ENCODE measurements at regions not wholly inside any gene's neighbourhood (a gene's known extent, or its start where the extent isn't known, plus 50 kb on each side); places are given as distances from the start of the nearest gene placed in this dataset.

DNA sequence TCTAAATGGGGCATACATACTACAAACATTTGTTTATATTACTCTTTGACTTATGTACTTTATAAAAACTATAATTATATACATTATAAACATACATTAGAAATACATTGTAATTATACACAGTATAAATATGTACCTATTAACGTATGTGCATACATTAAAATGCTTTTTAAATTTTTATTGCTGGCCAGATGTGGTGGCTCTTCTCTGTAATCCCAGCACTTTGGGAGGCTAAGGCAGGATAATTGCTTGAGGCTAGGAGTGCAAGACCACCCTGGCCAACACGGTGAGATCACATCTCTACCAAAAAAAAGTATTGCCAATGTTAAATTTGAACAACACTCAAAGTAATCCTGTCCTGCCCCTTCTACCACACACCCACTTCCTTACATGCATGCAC lies 1037.0 kb downstream of the GRM8 start:
- H3K27ac ChIP-seq (replicated peaks), result no peak overlapping the region
- intact Hi-C loops (cut with micrococcal nuclease), result no loop called here

GRCh38 chr7:126213876-126214275 lies 1038.9 kb downstream of the GRM8 start:
- H3K4me1 ChIP-seq, result no peaks in the 10 kb centered on the region
- DNase-seq, result no peak
- no peak overlapping the region for H3K27ac ChIP-seq (replicated peaks)
- H3K36me3 ChIP-seq, result no peaks in the 10 kb centered on the region
- no peaks in the 10 kb centered on the region for H3K27me3 ChIP-seq (ENCODE audit: low read depth)
- TF ChIP-seq CTCF (IDR thresholded peaks at IDR 0.05; ENCODE audit: borderline replicate concordance), result no peak
- no peaks in the 10 kb centered on the region for H3K9me3 ChIP-seq (replicated peaks)
- no peak overlapping the region for H3K4me3 ChIP-seq
- intact Hi-C loops (cut with micrococcal nuclease), result no loop called here

More for the DNA sequence above, 1037.0 kb downstream of the GRM8 start:
- Histone ChIP-seq H3K9me3 (replicated peaks) (peaks cover 16% of the 10 kb centered on the region), H3K36me3 (no peaks in the 10 kb centered on the region), H3K4me1 (no peaks in the 10 kb centered on the region), H3K4me3 (no peak overlapping the region), H3K27me3 (ENCODE audit: low read depth) (no peaks in the 10 kb centered on the region)
- no peak for DNase-seq
- TF ChIP-seq CTCF (IDR thresholded peaks at IDR 0.05; ENCODE audit: borderline replicate concordance), result no peak

- H3K4me1 ChIP-seq, result no peaks in the 10 kb centered on the region
- no peak for TF ChIP-seq CTCF (IDR thresholded peaks at IDR 0.05; ENCODE audit: borderline replicate concordance)
- no peak for DNase-seq
- H3K27me3 ChIP-seq (ENCODE audit: low read depth), result no peaks in the 10 kb centered on the region
- no peaks in the 10 kb centered on the region for H3K36me3 ChIP-seq
- intact Hi-C loops (cut with micrococcal nuclease), result no loop called here
- H3K9me3 ChIP-seq (replicated peaks), result no peaks in the 10 kb centered on the region
- H3K4me3 ChIP-seq, result no peak overlapping the region
- H3K27ac ChIP-seq (replicated peaks), result no peak overlapping the region
Measured at GRCh38 chr7:126211875-126212274, 1040.9 kb downstream of the GRM8 start.

- Histone ChIP-seq H3K4me1 (no peaks in the 10 kb centered on the region), H3K4me3 (no peak overlapping the region), H3K27ac (replicated peaks) (no peak overlapping the region), H3K9me3 (replicated peaks) (no peaks in the 10 kb centered on the region), H3K36me3 (no peaks in the 10 kb centered on the region), H3K27me3 (ENCODE audit: low read depth) (no peaks in the 10 kb centered on the region)
- intact Hi-C loops (cut with micrococcal nuclease), result no loop called here
- no peak for DNase-seq
- TF ChIP-seq CTCF (IDR thresholded peaks at IDR 0.05; ENCODE audit: borderline replicate concordance), result no peak
Measured at GRCh38 chr7:126210707-126211106, 1042.0 kb downstream of the GRM8 start.

- H3K4me1 ChIP-seq, result no peaks in the 10 kb centered on the region
- no peaks in the 10 kb centered on the region for H3K9me3 ChIP-seq (replicated peaks)
- no peaks in the 10 kb centered on the region for H3K27me3 ChIP-seq (ENCODE audit: low read depth)
- DNase-seq, result no peak
- no peak for TF ChIP-seq CTCF (IDR thresholded peaks at IDR 0.05; ENCODE audit: borderline replicate concordance)
- H3K4me3 ChIP-seq, result no peak overlapping the region
- intact Hi-C loops (cut with micrococcal nuclease), result no loop called here
- no peak overlapping the region for H3K27ac ChIP-seq (replicated peaks)
- no peaks in the 10 kb centered on the region for H3K36me3 ChIP-seq
Measured at GRCh38 chr7:126203185-126203584, 1049.6 kb downstream of the GRM8 start.

- Histone ChIP-seq H3K4me1 (no peaks in the 10 kb centered on the region), H3K27ac (replicated peaks) (no peak overlapping the region), H3K4me3 (no peak overlapping the region), H3K27me3 (ENCODE audit: low read depth) (no peaks in the 10 kb centered on the region), H3K9me3 (replicated peaks) (no peaks in the 10 kb centered on the region), H3K36me3 (no peaks in the 10 kb centered on the region)
- no peak for TF ChIP-seq CTCF (IDR thresholded peaks at IDR 0.05; ENCODE audit: borderline replicate concordance)
- DNase-seq, result no peak
- intact Hi-C loops (cut with micrococcal nuclease), result no loop called here
Measured at GRCh38 chr7:126202177-126202576, 1050.6 kb downstream of the GRM8 start.
